Lung microvascular endothelial cell (primary cell): ENCODE measurements at regions not wholly inside any gene's neighbourhood (a gene's known extent, or its start where the extent isn't known, plus 50 kb on each side); places are given as distances from the start of the nearest gene placed in this dataset.

ENCODE experiments used
- DNase-seq, 2 donors: peaks; one replicate each; pipeline versions ENCODE4 v3.0.0 to v3.0.0-alpha.2; 2010; ENCODE audit warnings: low read depth in 2 of 2

DNA sequence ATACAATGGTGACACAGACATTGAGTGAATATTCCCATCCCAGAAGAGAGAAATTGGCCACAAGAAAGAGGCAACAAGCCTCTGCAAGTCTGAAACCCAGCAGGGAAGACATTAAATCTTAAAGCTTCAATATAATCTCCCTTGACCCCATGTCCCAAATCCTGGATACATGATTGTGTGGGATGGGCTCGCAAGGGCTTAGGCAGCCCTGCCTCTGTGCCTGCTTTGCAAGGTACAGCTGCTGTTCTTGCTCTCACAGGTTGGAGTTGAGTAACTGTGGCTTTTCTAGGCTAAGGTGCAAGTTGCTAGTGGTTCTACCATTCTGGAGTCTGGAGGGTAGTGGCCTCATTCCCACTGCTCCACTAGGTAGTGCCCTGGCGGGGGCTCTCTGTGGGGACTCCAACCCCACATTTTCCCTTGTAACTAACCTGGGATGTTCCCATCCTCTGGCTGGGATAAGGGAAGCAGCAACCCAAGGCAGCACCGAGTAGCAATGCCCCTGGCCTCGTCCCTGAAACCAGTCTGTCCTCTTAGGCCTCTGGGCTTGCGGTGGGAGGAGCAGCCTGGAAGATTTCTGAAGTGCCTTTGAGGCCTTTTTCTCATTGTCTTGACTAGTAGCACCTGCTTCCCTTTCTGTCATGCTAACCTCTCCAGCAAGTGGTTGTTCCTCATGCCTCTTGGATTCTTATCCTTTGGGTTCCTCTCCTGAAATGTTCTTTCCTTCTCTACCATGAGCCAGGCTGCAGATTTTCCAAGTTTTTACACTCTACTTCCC is 90.0 kb downstream of the FAM174B start:
- DNase-seq = no peak

DNA sequence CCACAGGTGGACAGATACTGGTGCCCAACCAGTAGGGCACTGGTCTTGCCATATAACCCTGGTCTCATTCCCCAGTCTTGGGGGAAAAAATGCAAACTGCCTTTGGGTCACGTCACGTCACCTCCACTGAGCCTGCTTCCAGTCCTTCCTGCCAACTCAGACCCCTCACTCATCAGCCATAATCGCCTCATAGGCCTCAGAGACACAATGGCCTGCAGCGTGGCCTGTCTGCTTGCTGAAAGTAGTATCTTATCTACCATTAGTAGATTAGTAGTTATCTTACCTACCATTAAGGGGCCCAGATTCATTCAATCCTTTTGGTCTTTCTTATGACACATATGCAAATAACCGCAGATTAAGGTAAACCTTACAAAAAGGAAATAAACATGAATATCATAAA is 93.8 kb downstream of the FAM174B start:
- no peak for DNase-seq

DNA sequence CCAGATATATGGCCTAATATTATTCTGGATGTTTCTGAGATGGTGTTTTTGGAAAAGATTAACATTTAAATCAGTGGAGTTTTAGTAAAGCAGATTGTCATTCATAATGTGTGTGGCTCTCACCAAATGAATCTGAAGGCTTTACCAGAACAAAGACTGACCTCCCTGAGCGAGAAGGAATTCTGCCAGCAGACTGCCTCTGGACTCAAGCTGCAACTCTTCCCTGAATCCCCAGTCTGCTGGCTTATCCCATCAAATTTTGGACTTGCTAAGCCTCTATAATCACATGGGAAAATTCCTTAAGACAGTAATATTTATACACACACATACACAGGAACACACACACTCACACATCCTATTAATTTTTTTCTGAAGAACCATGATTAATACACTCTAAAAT is 102.3 kb downstream of the FAM174B start:
- no peak for DNase-seq

GRCh38 chr15:92545996-92546395 is 109.6 kb downstream of the FAM174B start:
- DNase-seq = no peak

GRCh38 chr15:92541291-92542200 is 114.0 kb downstream of the FAM174B start:
- DNase-seq = peak in 1 of 2 donors; percentile 3

- no peak for DNase-seq
These were observed 117.5 kb downstream of the FAM174B start for GRCh38 chr15:92538115-92538514.

- peak in 1 of 2 donors; percentile 36 for DNase-seq
These were observed 122.3 kb downstream of the FAM174B start for GRCh38 chr15:92533298-92533697.

DNA sequence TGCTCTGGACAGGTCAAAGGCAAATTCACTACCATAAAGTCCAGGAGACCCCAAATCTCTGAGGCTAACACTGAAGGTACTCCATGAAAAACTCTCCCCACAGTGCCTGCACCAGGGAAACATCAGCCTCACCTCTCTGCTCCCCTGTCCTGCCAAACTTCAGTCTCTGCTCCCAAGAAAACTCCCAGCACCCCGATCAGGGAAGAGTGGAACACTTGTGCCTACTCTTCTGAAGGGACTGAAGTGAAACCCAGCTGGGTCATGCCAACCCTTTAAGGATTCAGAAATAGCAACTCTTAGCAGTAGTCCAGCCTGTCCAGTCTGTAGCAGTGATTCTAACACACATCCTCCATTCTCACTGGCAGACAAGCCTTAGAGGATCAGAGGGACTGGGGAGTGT is 124.2 kb downstream of the FAM174B start:
- DNase-seq = no peak

DNA sequence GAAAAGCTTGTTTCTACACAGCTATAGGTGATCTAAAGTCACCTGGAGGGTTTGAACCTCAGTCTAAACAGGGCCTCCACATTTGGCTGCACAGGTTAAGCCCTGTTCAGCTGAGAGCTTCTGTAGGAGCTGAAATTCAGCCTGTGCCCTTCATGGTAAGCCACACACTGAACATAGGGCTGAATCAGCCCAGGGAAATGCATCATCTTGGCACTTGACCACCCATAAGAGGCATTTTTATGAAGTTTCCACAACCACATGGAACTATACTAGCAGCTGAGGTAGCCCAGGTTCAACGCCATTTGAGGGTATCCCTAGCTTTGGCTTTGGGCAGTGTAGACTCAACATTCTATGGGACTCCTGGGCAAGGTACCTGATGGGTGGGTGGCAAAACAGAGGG is 126.8 kb downstream of the FAM174B start:
- DNase-seq = no peak

DNA sequence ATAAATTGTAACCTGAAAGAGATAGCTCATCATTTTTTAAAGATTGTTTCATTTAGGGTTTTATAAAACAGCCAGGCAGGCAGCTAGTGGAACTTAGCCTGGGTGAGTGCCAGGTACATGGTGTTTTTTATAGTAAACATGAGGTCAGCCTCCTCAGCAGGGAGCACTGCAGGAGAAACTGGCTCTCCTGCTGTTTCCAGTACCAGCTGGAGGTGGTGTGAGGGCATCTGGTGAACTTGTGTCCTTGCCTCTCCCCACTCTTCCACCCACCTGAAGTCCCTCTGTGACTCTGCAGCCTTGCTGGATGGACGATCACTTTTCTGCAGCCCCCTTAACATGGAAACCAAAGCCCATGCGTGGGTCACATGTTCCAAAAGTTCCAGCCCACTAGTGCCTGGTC is 128.4 kb downstream of the FAM174B start:
- DNase-seq = peak in 1 of 2 donors; percentile 45

DNA sequence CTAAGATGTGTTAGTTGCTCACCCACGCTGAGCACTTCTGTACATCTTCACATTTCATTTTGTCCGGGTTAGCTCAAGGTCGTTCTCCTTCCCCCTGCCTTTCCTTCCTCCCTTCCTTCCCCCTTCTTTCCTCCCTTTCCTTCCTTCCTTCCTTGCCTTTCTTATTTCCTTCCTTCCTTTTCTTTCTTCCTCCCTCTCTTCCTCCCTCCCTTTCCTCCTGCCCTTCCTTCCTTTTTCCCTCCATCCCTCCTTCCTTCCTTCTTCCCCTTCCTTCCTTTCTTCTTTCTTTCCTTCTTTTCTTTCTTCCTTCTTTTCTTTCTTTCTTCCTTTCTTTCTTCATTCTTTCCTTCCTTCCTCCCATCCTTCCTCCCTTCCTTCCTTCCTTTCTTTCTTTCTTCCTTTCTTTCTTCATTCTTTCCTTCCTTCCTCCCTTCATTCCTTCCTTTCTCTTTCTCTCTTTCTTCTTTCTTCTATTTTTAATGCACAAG is 129.8 kb downstream of the FAM174B start:
- DNase-seq = no peak

GRCh38 chr15:92524874-92525565 is 130.6 kb downstream of the FAM174B start:
- DNase-seq = no peak

DNA sequence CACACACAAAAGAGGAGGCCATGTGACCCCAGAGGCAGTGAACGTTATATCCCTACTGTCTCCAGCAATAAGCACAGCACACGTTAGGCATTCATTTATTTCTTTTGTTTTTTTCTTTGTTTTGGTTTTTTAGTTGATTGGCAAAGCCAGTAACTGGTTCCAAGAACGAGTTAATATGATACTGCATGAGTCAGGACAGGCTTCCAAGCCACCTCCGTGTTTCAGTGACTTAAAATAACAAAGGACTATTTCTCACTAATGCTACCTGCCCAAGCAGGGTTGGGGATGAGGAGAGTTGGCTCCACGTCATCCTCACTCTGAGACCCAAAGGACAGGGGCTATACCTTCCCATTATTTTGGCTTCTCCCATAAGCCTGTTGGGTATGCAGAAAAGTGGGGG is 130.5 kb downstream of the ST8SIA2 start:
- no peak for DNase-seq

DNA sequence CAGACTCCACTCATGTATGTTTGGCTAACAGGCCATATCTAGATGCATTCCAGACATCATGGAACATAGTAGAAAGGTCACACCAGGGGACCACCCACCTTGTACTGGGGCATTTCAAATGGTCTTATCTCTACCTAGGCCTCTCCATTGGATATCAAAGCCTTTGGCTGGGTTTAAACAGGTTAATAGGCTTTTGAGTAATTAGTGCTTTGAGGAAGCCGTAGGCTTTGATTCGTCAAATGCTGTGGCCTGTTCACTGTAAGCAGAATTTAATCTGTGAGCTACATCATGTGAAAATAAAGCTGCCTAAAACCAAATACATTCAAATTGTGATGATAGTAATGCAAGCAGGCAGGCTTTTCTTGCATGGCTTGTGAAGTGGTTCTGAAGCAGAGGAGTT is 129.5 kb downstream of the ST8SIA2 start:
- no peak for DNase-seq

DNA sequence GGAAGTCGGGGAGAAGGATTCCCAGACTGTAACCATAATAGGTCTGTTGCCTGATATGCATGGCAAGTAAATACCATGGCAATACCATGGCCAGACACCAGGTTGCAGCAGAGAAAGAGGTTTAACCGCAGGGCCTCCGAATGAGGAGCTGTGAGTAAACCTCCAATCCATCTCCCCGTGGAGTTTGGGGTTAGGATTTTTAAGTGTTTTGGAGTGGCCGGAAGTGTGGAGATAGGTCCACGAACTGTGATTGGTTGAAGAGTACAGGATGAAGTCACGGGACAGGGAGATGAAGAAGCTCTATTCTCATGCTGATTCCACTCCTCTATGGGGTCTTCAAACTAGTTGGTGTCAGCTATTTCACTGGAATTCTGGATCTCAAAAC is 127.9 kb downstream of the ST8SIA2 start:
- peak; percentile 43 to 87 for DNase-seq

GRCh38 chr15:92520914-92521623 is 127.4 kb downstream of the ST8SIA2 start:
- no peak for DNase-seq

- DNase-seq = no peak
These were observed 126.0 kb downstream of the ST8SIA2 start for GRCh38 chr15:92519709-92520108.
